ENCODE measurements at regions not wholly inside any gene's neighbourhood (a gene's known extent, or its start where the extent isn't known, plus 50 kb on each side); places are given as distances from the start of the nearest gene placed in this dataset.
A peak's percentile ranks its signal among the peaks of the same experiment; 100 is the strongest.

- H3K4me1 Mint-ChIP-seq (ENCODE audit: low read depth), result no peaks in the 10 kb centered on the region
- no peak overlapping the region for H3K4me3 Mint-ChIP-seq
- no peak for ATAC-seq
- no peaks in the 10 kb centered on the region for H3K27me3 Mint-ChIP-seq (ENCODE audit: low read depth)
- no peaks in the 10 kb centered on the region for H3K36me3 Mint-ChIP-seq (ENCODE audit: insufficient read depth)
- H3K9me3 Mint-ChIP-seq, result peaks cover 7% of the 10 kb centered on the region
- DNase-seq, result no peak
Observed at GRCh38 chr2:188046437-188046836, 245.2 kb upstream of the GULP1 start.

GRCh38 chr2:188047735-188048134 is 243.9 kb upstream of the GULP1 start:
- H3K36me3 Mint-ChIP-seq (ENCODE audit: insufficient read depth), result no peaks in the 10 kb centered on the region
- H3K4me1 Mint-ChIP-seq (ENCODE audit: low read depth), result no peaks in the 10 kb centered on the region
- no peak for ATAC-seq
- no peaks in the 10 kb centered on the region for H3K27me3 Mint-ChIP-seq (ENCODE audit: low read depth)
- H3K9me3 Mint-ChIP-seq, result peaks cover 7% of the 10 kb centered on the region
- DNase-seq, result no peak
- H3K4me3 Mint-ChIP-seq, result no peak overlapping the region

- Mint-ChIP-seq H3K36me3 (ENCODE audit: insufficient read depth) (no peaks in the 10 kb centered on the region), H3K4me3 (no peak overlapping the region), H3K4me1 (ENCODE audit: low read depth) (no peaks in the 10 kb centered on the region), H3K9me3 (peaks cover 3% of the 10 kb centered on the region), H3K27me3 (ENCODE audit: low read depth) (no peaks in the 10 kb centered on the region)
- ATAC-seq (no peak), DNase-seq (no peak)
Observed at GRCh38 chr2:188050726-188051125, 240.9 kb upstream of the GULP1 start.

- Mint-ChIP-seq H3K27me3 (ENCODE audit: low read depth) (no peaks in the 10 kb centered on the region), H3K9me3 (no peaks in the 10 kb centered on the region), H3K4me3 (no peak overlapping the region), H3K4me1 (ENCODE audit: low read depth) (no peaks in the 10 kb centered on the region), H3K36me3 (ENCODE audit: insufficient read depth) (no peaks in the 10 kb centered on the region)
- DNase-seq (no peak), ATAC-seq (no peak)
Observed at GRCh38 chr2:188051706-188052105, 240.0 kb upstream of the GULP1 start.

GRCh38 chr2:188065386-188065785 is 226.3 kb upstream of the GULP1 start:
- no peaks in the 10 kb centered on the region for H3K27me3 Mint-ChIP-seq (ENCODE audit: low read depth)
- ATAC-seq (no peak), DNase-seq (no peak)
- no peak overlapping the region for H3K4me3 Mint-ChIP-seq
- H3K4me1 Mint-ChIP-seq (ENCODE audit: low read depth), result no peaks in the 10 kb centered on the region
- no peaks in the 10 kb centered on the region for H3K36me3 Mint-ChIP-seq (ENCODE audit: insufficient read depth)
- H3K9me3 Mint-ChIP-seq, result no peaks in the 10 kb centered on the region

GRCh38 chr2:188068093-188068492 is 223.6 kb upstream of the GULP1 start:
- no peaks in the 10 kb centered on the region for H3K4me1 Mint-ChIP-seq (ENCODE audit: low read depth)
- H3K4me3 Mint-ChIP-seq, result no peak overlapping the region
- no peaks in the 10 kb centered on the region for H3K36me3 Mint-ChIP-seq (ENCODE audit: insufficient read depth)
- DNase-seq, result no peak
- H3K27me3 Mint-ChIP-seq (ENCODE audit: low read depth), result no peaks in the 10 kb centered on the region
- peaks cover 8% of the 10 kb centered on the region for H3K9me3 Mint-ChIP-seq
- ATAC-seq, result no peak

- no peaks in the 10 kb centered on the region for H3K36me3 Mint-ChIP-seq (ENCODE audit: insufficient read depth)
- ATAC-seq, result peak; percentile 28 to 30
- H3K4me3 Mint-ChIP-seq, result no peak overlapping the region
- H3K27me3 Mint-ChIP-seq (ENCODE audit: low read depth), result no peaks in the 10 kb centered on the region
- DNase-seq, result no peak
- peaks cover 9% of the 10 kb centered on the region for H3K9me3 Mint-ChIP-seq
- no peaks in the 10 kb centered on the region for H3K4me1 Mint-ChIP-seq (ENCODE audit: low read depth)
Observed at GRCh38 chr2:188076149-188077056, 215.3 kb upstream of the GULP1 start.

GRCh38 chr2:188077757-188078156 is 213.9 kb upstream of the GULP1 start:
- peaks cover 5% of the 10 kb centered on the region for H3K9me3 Mint-ChIP-seq
- H3K4me1 Mint-ChIP-seq (ENCODE audit: low read depth), result no peaks in the 10 kb centered on the region
- no peaks in the 10 kb centered on the region for H3K36me3 Mint-ChIP-seq (ENCODE audit: insufficient read depth)

GRCh38 chr2:188078534-188078933 is 213.1 kb upstream of the GULP1 start:
- Mint-ChIP-seq H3K4me3 (no peak overlapping the region), H3K4me1 (ENCODE audit: low read depth) (no peaks in the 10 kb centered on the region), H3K27me3 (ENCODE audit: low read depth) (no peaks in the 10 kb centered on the region), H3K36me3 (ENCODE audit: insufficient read depth) (no peaks in the 10 kb centered on the region), H3K9me3 (no peaks in the 10 kb centered on the region)
- no peak for ATAC-seq
- DNase-seq, result no peak

More at GRCh38 chr2:188077757-188078156, 213.9 kb upstream of the GULP1 start:
- Mint-ChIP-seq H3K4me3 (no peak overlapping the region), H3K27me3 (ENCODE audit: low read depth) (no peaks in the 10 kb centered on the region)
- ATAC-seq (no peak), DNase-seq (no peak)

GRCh38 chr2:188079196-188079595 is 212.5 kb upstream of the GULP1 start:
- H3K4me1 Mint-ChIP-seq (ENCODE audit: low read depth), result no peaks in the 10 kb centered on the region
- ATAC-seq (no peak), DNase-seq (no peak)
- no peaks in the 10 kb centered on the region for H3K27me3 Mint-ChIP-seq (ENCODE audit: low read depth)
- H3K4me3 Mint-ChIP-seq, result no peak overlapping the region
- H3K9me3 Mint-ChIP-seq, result no peaks in the 10 kb centered on the region
- no peaks in the 10 kb centered on the region for H3K36me3 Mint-ChIP-seq (ENCODE audit: insufficient read depth)

- no peaks in the 10 kb centered on the region for H3K27me3 Mint-ChIP-seq (ENCODE audit: low read depth)
- H3K9me3 Mint-ChIP-seq, result no peaks in the 10 kb centered on the region
- H3K4me1 Mint-ChIP-seq (ENCODE audit: low read depth), result no peaks in the 10 kb centered on the region
- H3K4me3 Mint-ChIP-seq, result no peak overlapping the region
- H3K36me3 Mint-ChIP-seq (ENCODE audit: insufficient read depth), result no peaks in the 10 kb centered on the region
- DNase-seq, result no peak
- no peak for ATAC-seq
Observed at GRCh38 chr2:188085421-188085820, 206.3 kb upstream of the GULP1 start.

GRCh38 chr2:188089901-188090300 is 201.8 kb upstream of the GULP1 start:
- no peaks in the 10 kb centered on the region for H3K27me3 Mint-ChIP-seq (ENCODE audit: low read depth)
- H3K4me3 Mint-ChIP-seq, result no peak overlapping the region
- H3K9me3 Mint-ChIP-seq, result peaks cover 3% of the 10 kb centered on the region
- no peaks in the 10 kb centered on the region for H3K36me3 Mint-ChIP-seq (ENCODE audit: insufficient read depth)
- DNase-seq (no peak), ATAC-seq (no peak)
- no peaks in the 10 kb centered on the region for H3K4me1 Mint-ChIP-seq (ENCODE audit: low read depth)

GRCh38 chr2:188091220-188091619 is 200.5 kb upstream of the GULP1 start:
- Mint-ChIP-seq H3K4me3 (no peak overlapping the region), H3K27me3 (ENCODE audit: low read depth) (no peaks in the 10 kb centered on the region), H3K9me3 (peaks cover 3% of the 10 kb centered on the region), H3K4me1 (ENCODE audit: low read depth) (no peaks in the 10 kb centered on the region), H3K36me3 (ENCODE audit: insufficient read depth) (no peaks in the 10 kb centered on the region)
- DNase-seq (no peak), ATAC-seq (no peak)

- DNase-seq, result no peak
- Mint-ChIP-seq H3K27me3 (ENCODE audit: low read depth) (no peaks in the 10 kb centered on the region), H3K4me1 (ENCODE audit: low read depth) (no peaks in the 10 kb centered on the region), H3K9me3 (peaks cover 3% of the 10 kb centered on the region), H3K4me3 (no peak overlapping the region), H3K36me3 (ENCODE audit: insufficient read depth) (no peaks in the 10 kb centered on the region)
- ATAC-seq, result no peak
Observed at GRCh38 chr2:188092734-188093133, 198.9 kb upstream of the GULP1 start.

GRCh38 chr2:188096910-188097309 is 194.8 kb upstream of the GULP1 start:
- no peak overlapping the region for H3K4me3 Mint-ChIP-seq
- no peaks in the 10 kb centered on the region for H3K27me3 Mint-ChIP-seq (ENCODE audit: low read depth)
- H3K9me3 Mint-ChIP-seq, result peaks cover 3% of the 10 kb centered on the region
- H3K36me3 Mint-ChIP-seq (ENCODE audit: insufficient read depth), result no peaks in the 10 kb centered on the region
- H3K4me1 Mint-ChIP-seq (ENCODE audit: low read depth), result no peaks in the 10 kb centered on the region
- no peak for DNase-seq
- no peak for ATAC-seq
